Activated CD8-positive, alpha-beta T cell treated with anti-CD3 and anti-CD28 coated beads for 36 hours (primary cell): ENCODE measurements at regions not wholly inside any gene's neighbourhood (a gene's known extent, or its start where the extent isn't known, plus 50 kb on each side); places are given as distances from the start of the nearest gene placed in this dataset.

ENCODE experiments used
- ATAC-seq: fragments of 200-7000 bp; cut with Tn5 transposase; one replicate; pipeline ENCODE4 v1.10.0; 2021; ENCODE audit warnings: mild to moderate bottlenecking, moderate library complexity
- CTCF ChIA-PET: fragments of 350-600 bp; sonication (Branson Sonifier 250); formaldehyde crosslinking; loops from one replicate; lab custom pipeline; 2021; ENCODE audit warnings: antibody characterized with exemption; lab: Charles Lee
- POLR2A ChIA-PET: fragments of 350-600 bp; sonication (Branson Sonifier 250); formaldehyde crosslinking; loops from one replicate; lab custom pipeline; 2021; ENCODE audit warnings: antibody characterized with exemption; lab: Charles Lee
- DNase-seq: peaks from one replicate; pipeline ENCODE4 v3.0.0-alpha.2; 2020
- H3K27ac Mint-ChIP-seq: one replicate; pipeline ENCODE4 v1.8.0; 2021; ENCODE audit warnings: mild to moderate bottlenecking, mixed read lengths
- H3K27me3 Mint-ChIP-seq: one replicate; pipeline ENCODE4 v1.8.0; 2021; ENCODE audit warnings: mixed read lengths
- H3K36me3 Mint-ChIP-seq: one replicate; pipeline ENCODE4 v1.8.0; 2021; ENCODE audit warnings: low read depth, mixed read lengths
- H3K4me1 Mint-ChIP-seq: one replicate; pipeline ENCODE4 v1.8.0; 2021; ENCODE audit warnings: low read depth, mixed read lengths
- H3K4me3 Mint-ChIP-seq: one replicate; pipeline ENCODE4 v1.8.0; 2021; ENCODE audit warnings: mild to moderate bottlenecking, moderate library complexity, mixed read lengths
- H3K9me3 Mint-ChIP-seq: one replicate; pipeline ENCODE4 v1.8.0; 2021; ENCODE audit warnings: mixed read lengths
- CTCF ChIP-seq: fragments of 200-600 bp; IDR thresholded peaks from one replicate; pipeline ENCODE4 v1.8.0; 2022; ENCODE audit warnings: antibody characterized with exemption, mild to moderate bottlenecking
- intact Hi-C: fragments of 100-400 bp; cut with micrococcal nuclease; formaldehyde crosslinking; loops from one replicate; pipeline ENCODE4 v1.10.0; 2022

- H3K9me3 Mint-ChIP-seq: no peaks in the 10 kb centered on the region
- H3K27me3 Mint-ChIP-seq: no peaks in the 10 kb centered on the region
- no peaks in the 10 kb centered on the region for H3K36me3 Mint-ChIP-seq
- POLR2A ChIA-PET: no interaction called here
- ATAC-seq (no peak), DNase-seq (no peak)
- no peak for TF ChIP-seq CTCF
- intact Hi-C loops: no loop called here
- H3K27ac Mint-ChIP-seq: no peak overlapping the region
- no peak overlapping the region for H3K4me3 Mint-ChIP-seq
- CTCF ChIA-PET: no interaction called here
- no peaks in the 10 kb centered on the region for H3K4me1 Mint-ChIP-seq
Measured at GRCh38 chr2:104402825-104403224, 451.1 kb upstream of the POU3F3 start.

- H3K27ac Mint-ChIP-seq: no peak overlapping the region
Measured at GRCh38 chr2:104404526-104404925, 449.4 kb upstream of the POU3F3 start.

DNA sequence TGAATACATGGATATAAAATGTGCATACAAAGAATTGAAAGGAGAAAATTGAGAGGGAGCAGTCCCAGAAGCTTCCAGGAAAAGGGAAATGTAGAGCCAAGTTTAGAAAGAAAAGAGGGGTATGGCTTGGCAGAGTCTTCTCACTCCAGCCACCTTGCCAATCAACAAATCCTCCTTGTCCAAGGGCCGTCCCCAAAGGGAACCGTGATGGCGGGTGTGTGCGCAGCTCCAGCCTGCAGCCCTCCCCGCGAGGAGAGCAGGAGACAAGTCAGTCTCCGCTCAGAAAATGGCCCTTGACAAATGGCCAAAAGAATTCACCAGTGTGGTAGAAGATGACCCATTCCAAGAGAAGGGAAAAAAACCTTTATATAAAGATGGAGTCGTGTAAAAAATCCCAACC is 448.3 kb upstream of the POU3F3 start:
- no peaks in the 10 kb centered on the region for H3K9me3 Mint-ChIP-seq
- H3K27ac Mint-ChIP-seq: no peak overlapping the region
- CTCF ChIA-PET: no interaction called here
- H3K27me3 Mint-ChIP-seq: no peaks in the 10 kb centered on the region
- TF ChIP-seq CTCF: no peak
- POLR2A ChIA-PET: no interaction called here
- ATAC-seq (no peak), DNase-seq (no peak)
- H3K36me3 Mint-ChIP-seq: no peaks in the 10 kb centered on the region
- intact Hi-C loops: no loop called here
- H3K4me1 Mint-ChIP-seq: no peaks in the 10 kb centered on the region
- no peak overlapping the region for H3K4me3 Mint-ChIP-seq

More at GRCh38 chr2:104404526-104404925, 449.4 kb upstream of the POU3F3 start:
- H3K27me3 Mint-ChIP-seq: no peaks in the 10 kb centered on the region
- no peak for ATAC-seq
- H3K9me3 Mint-ChIP-seq: no peaks in the 10 kb centered on the region
- H3K4me1 Mint-ChIP-seq: no peaks in the 10 kb centered on the region
- CTCF ChIA-PET: no interaction called here
- no peaks in the 10 kb centered on the region for H3K36me3 Mint-ChIP-seq
- no peak overlapping the region for H3K4me3 Mint-ChIP-seq
- intact Hi-C loops: no loop called here
- POLR2A ChIA-PET: no interaction called here
- no peak for TF ChIP-seq CTCF
- no peak for DNase-seq

- Mint-ChIP-seq H3K4me1 (no peaks in the 10 kb centered on the region), H3K4me3 (no peak overlapping the region), H3K36me3 (no peaks in the 10 kb centered on the region), H3K27ac (no peak overlapping the region), H3K9me3 (no peaks in the 10 kb centered on the region), H3K27me3 (no peaks in the 10 kb centered on the region)
- TF ChIP-seq CTCF: no peak
- DNase-seq (no peak), ATAC-seq (no peak)
- CTCF ChIA-PET: no interaction called here
- POLR2A ChIA-PET: no interaction called here
- intact Hi-C loops: no loop called here
Measured at GRCh38 chr2:104406261-104406726, 447.6 kb upstream of the POU3F3 start.

- no peak overlapping the region for H3K27ac Mint-ChIP-seq
- H3K27me3 Mint-ChIP-seq: no peaks in the 10 kb centered on the region
- intact Hi-C loops: no loop called here
- CTCF ChIA-PET: no interaction called here
- no peaks in the 10 kb centered on the region for H3K36me3 Mint-ChIP-seq
- POLR2A ChIA-PET: no interaction called here
- DNase-seq (no peak), ATAC-seq (no peak)
- no peak overlapping the region for H3K4me3 Mint-ChIP-seq
- no peak for TF ChIP-seq CTCF
- H3K4me1 Mint-ChIP-seq: no peaks in the 10 kb centered on the region
- H3K9me3 Mint-ChIP-seq: no peaks in the 10 kb centered on the region
Measured at GRCh38 chr2:104407641-104408040, 446.3 kb upstream of the POU3F3 start.
